DMS114 treated with DMSO at 0.1 percent for 48 hours (cell line): ENCODE measurements at regions not wholly inside any gene's neighbourhood (a gene's known extent, or its start where the extent isn't known, plus 50 kb on each side); places are given as distances from the start of the nearest gene placed in this dataset.

ENCODE experiments used
- DNase-seq: peaks from one replicate; lab custom pipeline; 2025; ENCODE audit not compliant: unreplicated experiment; lab: John Stamatoyannopoulos, UW

GRCh38 chr7:113486548-113486947 lies 368.2 kb upstream of the SMIM30 start:
- DNase-seq, result no peak

- DNase-seq, result no peak
Observed at GRCh38 chr7:113483657-113484056, 365.3 kb upstream of the SMIM30 start.

GRCh38 chr7:113480537-113480936 lies 362.2 kb upstream of the SMIM30 start:
- DNase-seq, result no peak

GRCh38 chr7:113464096-113464855 lies 345.9 kb upstream of the SMIM30 start:
- no peak for DNase-seq

- DNase-seq, result no peak
Observed at GRCh38 chr7:113460067-113460466, 341.7 kb upstream of the SMIM30 start.

DNA sequence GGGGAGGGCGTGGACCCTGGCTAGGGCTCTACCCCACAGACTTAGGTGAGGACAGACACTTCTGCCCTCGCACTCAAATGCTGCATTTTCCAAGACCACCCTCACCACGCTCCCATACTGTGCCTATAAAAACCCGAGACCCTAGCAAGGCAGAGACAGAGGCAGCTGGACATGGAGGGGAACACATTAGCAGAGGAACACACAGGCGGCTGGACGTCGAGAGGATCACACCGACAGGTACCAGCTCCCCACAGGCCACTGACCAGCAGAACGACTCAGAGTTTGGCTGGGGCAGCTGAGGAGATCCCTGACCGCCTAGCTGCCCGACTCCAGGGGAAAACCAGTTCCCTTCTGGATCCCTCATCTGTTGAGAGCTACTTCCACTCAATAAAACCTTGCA lies 338.2 kb upstream of the SMIM30 start:
- DNase-seq, result no peak

GRCh38 chr7:113454597-113455169 lies 336.3 kb upstream of the SMIM30 start:
- no peak for DNase-seq

DNA sequence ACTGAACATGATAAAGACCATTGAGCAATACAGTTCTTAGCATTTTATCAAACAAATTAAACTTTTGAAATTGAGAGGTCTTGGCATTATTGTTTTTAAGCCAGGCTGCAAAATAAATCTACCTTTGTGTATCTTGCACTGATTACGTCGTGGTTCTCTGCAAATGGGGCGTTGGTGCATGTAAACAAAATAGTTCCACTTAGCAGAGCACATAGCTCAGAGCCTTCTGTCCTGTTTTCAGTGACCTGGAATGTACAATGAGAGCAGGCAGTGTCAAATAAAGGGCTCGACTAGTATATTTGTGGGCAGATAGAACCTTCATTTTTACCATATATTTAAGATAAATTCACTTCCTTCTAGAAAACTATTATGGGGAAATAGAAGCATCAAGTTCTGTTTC lies 333.9 kb upstream of the SMIM30 start:
- no peak for DNase-seq

DNA sequence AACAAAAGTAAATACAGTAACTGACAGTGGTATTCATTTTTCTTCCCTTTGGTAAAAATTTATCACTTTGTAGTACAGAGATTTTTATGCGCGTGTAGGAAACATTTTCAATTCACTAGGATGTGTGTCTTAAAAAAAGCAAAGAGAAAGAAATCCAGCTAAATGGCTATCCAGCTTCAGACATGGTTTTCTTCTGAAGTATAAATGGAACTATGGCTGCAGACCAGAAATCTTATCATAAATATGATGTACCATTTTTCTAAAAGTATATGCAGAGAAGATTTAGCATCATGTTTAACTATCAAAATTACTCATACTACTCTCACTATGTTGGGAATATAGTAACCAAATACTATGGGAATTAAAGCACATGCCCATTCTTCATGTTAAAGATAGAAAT lies 328.4 kb upstream of the SMIM30 start:
- DNase-seq, result no peak

DNA sequence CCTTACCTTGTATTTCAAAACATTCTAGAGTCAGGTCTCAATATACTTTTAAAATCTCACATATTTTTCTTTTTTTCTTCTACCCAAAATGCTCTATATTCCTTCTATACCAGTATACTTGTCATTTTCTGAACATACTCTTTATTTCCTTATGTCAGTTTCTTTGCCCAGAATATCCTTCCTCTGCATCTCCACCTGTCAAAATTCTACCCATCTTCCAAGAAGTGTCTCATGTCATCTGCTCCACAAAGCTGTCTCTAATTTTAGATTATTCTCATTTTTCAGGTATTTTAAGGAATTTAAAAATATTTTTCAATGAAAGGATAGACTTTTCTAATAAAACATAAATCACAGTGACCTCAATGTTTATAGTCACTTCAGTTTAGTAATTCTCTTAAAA lies 328.0 kb upstream of the SMIM30 start:
- DNase-seq, result no peak

DNA sequence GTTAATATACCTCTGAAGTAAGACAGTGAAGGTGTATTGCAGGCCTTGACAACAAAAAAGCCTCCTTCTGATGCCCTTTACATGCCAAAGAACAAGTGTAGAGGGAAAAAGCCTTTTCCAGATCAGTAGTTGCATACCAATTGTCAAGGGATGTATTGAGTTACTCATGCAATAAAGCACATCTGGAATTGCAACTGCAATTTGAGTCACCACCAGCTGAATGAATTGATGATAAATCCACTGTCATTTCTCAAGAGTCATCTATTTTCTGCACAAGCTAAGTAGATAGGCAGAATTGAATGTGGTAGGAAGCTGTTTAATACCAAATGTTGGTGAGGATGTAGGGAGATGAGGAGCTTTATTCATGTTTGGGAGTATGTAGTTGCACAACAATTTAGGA lies 325.9 kb upstream of the SMIM30 start:
- no peak for DNase-seq

- DNase-seq, result no peak
Observed at GRCh38 chr7:113440173-113440572, 321.8 kb upstream of the SMIM30 start.

- DNase-seq, result no peak
Observed at GRCh38 chr7:113431406-113431805, 313.1 kb upstream of the SMIM30 start.

- no peak for DNase-seq
Observed at GRCh38 chr7:113424185-113424817, 305.9 kb upstream of the SMIM30 start.

DNA sequence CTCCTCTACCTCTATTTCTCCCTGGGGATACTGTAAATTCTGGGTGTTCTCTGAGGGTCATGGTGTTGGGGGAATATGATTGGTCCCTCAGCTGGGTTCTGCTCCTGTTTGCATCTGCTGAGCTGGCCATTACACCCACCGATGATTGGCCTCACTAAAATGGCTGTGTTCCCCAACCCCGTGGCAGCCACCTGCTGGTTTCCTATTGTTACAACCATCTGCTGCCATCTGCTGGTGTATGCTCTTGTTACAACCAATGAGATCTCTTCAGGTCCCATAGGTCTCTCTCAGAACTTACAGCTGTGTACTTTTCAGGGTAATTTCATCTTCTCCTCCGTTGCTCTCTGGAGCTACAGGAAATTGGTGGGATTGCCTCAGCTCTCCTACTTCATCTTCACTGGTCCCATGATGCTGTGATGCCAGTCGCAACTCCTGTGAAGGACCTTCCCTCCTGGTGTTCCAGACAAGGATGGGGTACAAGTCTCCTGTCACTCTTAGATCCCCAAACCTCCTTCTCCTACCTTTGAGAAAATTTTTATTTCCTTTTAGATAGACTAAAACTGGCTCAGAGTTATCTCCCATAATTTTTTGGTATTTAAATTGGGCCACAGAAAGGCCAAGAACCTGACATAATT lies 303.5 kb upstream of the SMIM30 start:
- peak; percentile 72 for DNase-seq

- DNase-seq, result no peak
Observed at GRCh38 chr7:113414401-113415035, 296.2 kb upstream of the SMIM30 start.

- DNase-seq, result no peak
Observed at GRCh38 chr7:113412410-113412809, 294.1 kb upstream of the SMIM30 start.

DNA sequence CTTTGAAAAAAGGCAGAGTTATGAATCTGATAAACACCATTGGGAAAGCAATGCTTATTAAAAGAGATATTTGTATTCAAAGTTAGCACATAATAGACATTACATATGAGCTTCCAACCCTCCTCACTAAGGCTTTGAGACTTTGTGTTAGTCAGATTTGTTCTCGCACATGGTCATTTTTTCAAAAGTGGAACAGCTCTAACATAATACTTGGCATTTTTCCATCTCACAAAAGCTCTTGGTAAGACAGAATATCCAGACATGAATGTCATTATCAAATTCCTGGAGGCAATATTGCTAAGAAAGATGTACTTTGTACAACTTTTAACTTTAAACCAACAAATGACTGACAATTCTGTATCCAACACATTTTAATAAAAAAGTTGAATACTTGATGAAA lies 292.4 kb upstream of the SMIM30 start:
- no peak for DNase-seq

DNA sequence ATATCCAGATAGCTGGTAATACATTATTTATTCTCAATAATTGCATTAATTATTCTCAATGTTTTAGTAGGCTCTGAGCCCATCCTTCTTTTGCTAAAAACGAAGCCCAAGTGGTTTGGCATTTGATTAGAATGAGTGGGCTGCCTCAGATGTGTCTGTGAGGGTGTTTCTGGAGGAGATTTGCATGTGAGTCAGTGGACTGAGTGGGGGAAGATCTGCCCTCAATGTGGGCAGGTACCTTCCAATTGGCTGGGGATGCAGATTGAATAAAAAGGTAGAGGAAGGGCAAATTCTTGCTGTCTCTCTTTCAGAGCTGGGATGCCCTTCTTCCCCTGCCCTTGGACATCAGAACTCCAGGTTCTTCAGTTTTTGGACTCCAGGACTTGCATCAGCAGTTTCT lies 290.6 kb upstream of the SMIM30 start:
- no peak for DNase-seq

GRCh38 chr7:113405296-113406056 lies 287.1 kb upstream of the SMIM30 start:
- no peak for DNase-seq

DNA sequence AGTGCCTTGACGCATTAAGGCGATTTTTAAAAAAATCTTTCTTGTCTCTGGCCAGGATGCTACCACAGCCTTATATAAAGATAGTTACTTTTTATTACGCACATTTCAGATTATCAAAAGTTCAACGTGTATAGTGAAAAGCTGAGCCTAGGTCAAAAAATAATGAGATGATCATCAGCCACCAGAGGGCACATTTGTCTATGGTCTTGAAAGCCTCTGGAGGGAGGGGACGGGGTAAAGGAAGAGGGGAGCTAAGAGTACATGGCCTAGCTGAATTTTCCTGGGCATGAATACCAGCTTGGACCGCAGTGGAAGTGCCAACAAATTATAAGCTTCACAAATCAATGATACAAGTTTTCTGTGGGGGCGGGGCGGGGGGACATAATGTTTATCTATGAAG lies 285.9 kb upstream of the SMIM30 start:
- DNase-seq, result no peak
